ENCODE measurements at regions not wholly inside any gene's neighbourhood (a gene's known extent, or its start where the extent isn't known, plus 50 kb on each side); places are given as distances from the start of the nearest gene placed in this dataset.

- TF ChIP-seq GMEB1 (CRISPR knock-in tag; IDR thresholded peaks at IDR 0.05; ENCODE audit: borderline replicate concordance) (peak; percentile 46; the same call in 1 of the 2 replicates), ZFP82 (CRISPR knock-in tag; IDR thresholded peaks at IDR 0.05; ENCODE audit: borderline replicate concordance) (no peak), FOXK2 (IDR thresholded peaks at IDR 0.05) (no peak), XRCC5 (optimal IDR thresholded peaks at IDR 0.05; ENCODE audit: low read length) (peak; percentile 33), SRSF4 (IDR thresholded peaks at IDR 0.05; ENCODE audit: low read depth, low read length, poor library complexity, severe bottlenecking) (no peak), ZNF280D (CRISPR knock-in tag; IDR thresholded peaks at IDR 0.05) (peak; percentile 82), STAT5B (CRISPR knock-in tag; IDR thresholded peaks at IDR 0.05) (no peak), YEATS4 (CRISPR knock-in tag; IDR thresholded peaks at IDR 0.05; ENCODE audit: borderline replicate concordance) (no peak), ZBTB44 (CRISPR knock-in tag; IDR thresholded peaks at IDR 0.05) (no peak), PHF21A (CRISPR knock-in tag; IDR thresholded peaks at IDR 0.05) (no peak; the same call in 1 of the 2 replicates), SIX4 (CRISPR knock-in tag; IDR thresholded peaks at IDR 0.05) (no peak), ZNF292 (CRISPR knock-in tag; IDR thresholded peaks at IDR 0.05; ENCODE audit: borderline replicate concordance, low read depth) (no peak), ZKSCAN5 (CRISPR knock-in tag; IDR thresholded peaks at IDR 0.05) (no peak), ZHX1 (CRISPR knock-in tag; IDR thresholded peaks at IDR 0.05; ENCODE audit: low read depth) (peak; percentile 14; the same call in 1 of the 2 replicates), LCORL (IDR thresholded peaks at IDR 0.05) (no peak), LCORL (CRISPR knock-in tag; IDR thresholded peaks at IDR 0.05) (peak; percentile 73), KDM4B (CRISPR knock-in tag; IDR thresholded peaks at IDR 0.05) (no peak), ZNF180 (CRISPR knock-in tag; IDR thresholded peaks at IDR 0.05; ENCODE audit: borderline replicate concordance, low read depth) (no peak), FOXJ3 (CRISPR knock-in tag; IDR thresholded peaks at IDR 0.05; ENCODE audit: borderline replicate concordance) (no peak), ZNF780A (CRISPR knock-in tag; IDR thresholded peaks at IDR 0.05) (no peak), HDAC2 (CRISPR knock-in tag; IDR thresholded peaks at IDR 0.05) (peak; percentile 76; the same call in 1 of the 2 replicates)
Observed at GRCh38 chr6:27668442-27669294, 195.8 kb upstream of the ZNF184 start (continued).

All from HepG2 (cell line).